Mesothelial cell of epicardium (in vitro differentiated cells): ENCODE measurements at regions not wholly inside any gene's neighbourhood (a gene's known extent, or its start where the extent isn't known, plus 50 kb on each side); places are given as distances from the start of the nearest gene placed in this dataset.

Source experiments
- DNase-seq, 2 experiments: peaks; one replicate each; pipeline ENCODE4 v3.0.0; 2021; ENCODE audit warnings: low spot score in 2 of 2; ENCODE audit not compliant: unreplicated experiment in 2 of 2
- H3K27ac Mint-ChIP-seq: 2 replicates; pipeline ENCODE4 v1.8.0; 2021; ENCODE audit warnings: mixed read lengths
- H3K27me3 Mint-ChIP-seq: 2 replicates; pipeline ENCODE4 v1.8.0; 2021; ENCODE audit warnings: low read depth, mixed read lengths
- H3K36me3 Mint-ChIP-seq: 2 replicates; pipeline ENCODE4 v1.8.0; 2021; ENCODE audit warnings: mixed read lengths
- H3K4me1 Mint-ChIP-seq: 2 replicates; pipeline ENCODE4 v1.8.0; 2021; ENCODE audit warnings: mixed read lengths
- H3K4me3 Mint-ChIP-seq: 2 replicates; pipeline ENCODE4 v1.8.0; 2021; ENCODE audit warnings: mild to moderate bottlenecking, moderate library complexity, mixed read lengths
- H3K9me3 Mint-ChIP-seq: 2 replicates; pipeline ENCODE4 v1.8.0; 2021; ENCODE audit warnings: mixed read lengths
- TF ChIP-seq, protein P1 (sequence below): fragments of 200-600 bp; sonication (generic); IDR thresholded peaks from one replicate; pipeline ENCODE4 v1.5.0; 2021; ENCODE audit warnings: antibody characterized with exemption; ENCODE audit not compliant: unreplicated experiment

DNA sequence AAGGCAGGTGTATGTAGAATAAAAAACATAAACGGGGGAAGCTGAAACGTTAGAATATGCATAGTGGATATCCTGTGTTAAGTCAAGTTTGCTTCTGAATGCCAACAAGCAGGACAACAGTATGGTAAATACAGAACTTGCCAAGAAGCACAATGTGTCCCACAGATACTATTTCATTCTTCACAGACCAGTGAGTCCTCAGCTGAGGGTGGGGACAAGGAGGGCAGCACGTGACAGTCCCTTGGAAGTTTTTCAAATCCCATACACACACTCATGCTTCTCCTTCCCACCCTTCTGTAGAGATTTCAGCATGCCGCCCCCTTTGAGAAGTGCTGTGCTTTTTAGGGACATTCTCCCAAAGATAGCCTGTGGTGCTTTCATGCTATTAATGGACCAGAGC is 268.5 kb upstream of the ECI2 start:
- Mint-ChIP-seq H3K27ac (no peak overlapping the region), H3K36me3 (peaks cover 1% of the 10 kb centered on the region)

DNA sequence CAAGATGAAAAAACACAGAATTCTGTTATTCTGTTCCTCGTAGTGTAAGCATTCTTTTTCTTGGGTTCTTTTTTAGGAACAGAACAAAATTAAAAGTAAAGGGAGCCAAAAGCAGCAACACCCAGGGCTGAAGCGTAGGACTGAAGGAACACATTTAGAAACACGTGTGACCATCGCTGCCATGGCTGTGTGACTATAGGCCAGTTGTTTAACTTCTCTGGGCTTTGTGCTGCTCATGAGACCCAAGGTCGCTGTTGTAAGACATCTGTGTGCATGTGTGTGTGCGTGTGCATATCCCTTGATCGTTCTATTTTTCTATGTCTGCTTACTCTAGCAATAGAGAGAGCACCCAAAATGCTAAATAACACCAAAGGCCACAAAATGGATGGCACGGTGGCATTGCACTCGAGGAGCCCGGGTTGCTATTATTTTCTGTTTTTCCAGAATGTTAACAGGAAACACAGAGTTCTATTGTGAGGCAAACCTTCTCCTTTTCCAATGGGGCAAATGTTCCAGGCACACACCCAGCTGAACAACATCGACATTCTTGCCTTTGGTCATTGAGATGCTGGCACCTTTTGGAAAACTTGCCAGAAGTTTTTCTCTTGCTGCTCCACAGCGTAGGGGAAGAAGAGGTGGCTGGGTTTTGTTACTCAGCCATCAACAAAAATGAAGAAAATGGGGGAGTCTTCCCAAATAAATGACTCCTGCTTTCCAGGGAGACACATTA is 267.8 kb upstream of the ECI2 start:
- Mint-ChIP-seq H3K4me3 (no peak overlapping the region), H3K4me1 (peaks cover 14% of the 10 kb centered on the region), H3K27ac (no peak overlapping the region), H3K27me3 (no peaks in the 10 kb centered on the region), H3K9me3 (peaks cover 18% of the 10 kb centered on the region), H3K36me3 (peaks cover under 1% of the 10 kb centered on the region)
- TF ChIP-seq, protein P1, sequence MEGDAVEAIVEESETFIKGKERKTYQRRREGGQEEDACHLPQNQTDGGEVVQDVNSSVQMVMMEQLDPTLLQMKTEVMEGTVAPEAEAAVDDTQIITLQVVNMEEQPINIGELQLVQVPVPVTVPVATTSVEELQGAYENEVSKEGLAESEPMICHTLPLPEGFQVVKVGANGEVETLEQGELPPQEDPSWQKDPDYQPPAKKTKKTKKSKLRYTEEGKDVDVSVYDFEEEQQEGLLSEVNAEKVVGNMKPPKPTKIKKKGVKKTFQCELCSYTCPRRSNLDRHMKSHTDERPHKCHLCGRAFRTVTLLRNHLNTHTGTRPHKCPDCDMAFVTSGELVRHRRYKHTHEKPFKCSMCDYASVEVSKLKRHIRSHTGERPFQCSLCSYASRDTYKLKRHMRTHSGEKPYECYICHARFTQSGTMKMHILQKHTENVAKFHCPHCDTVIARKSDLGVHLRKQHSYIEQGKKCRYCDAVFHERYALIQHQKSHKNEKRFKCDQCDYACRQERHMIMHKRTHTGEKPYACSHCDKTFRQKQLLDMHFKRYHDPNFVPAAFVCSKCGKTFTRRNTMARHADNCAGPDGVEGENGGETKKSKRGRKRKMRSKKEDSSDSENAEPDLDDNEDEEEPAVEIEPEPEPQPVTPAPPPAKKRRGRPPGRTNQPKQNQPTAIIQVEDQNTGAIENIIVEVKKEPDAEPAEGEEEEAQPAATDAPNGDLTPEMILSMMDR = no peak
- DNase-seq = no peak

More for the DNA sequence above, 268.5 kb upstream of the ECI2 start:
- H3K4me3 Mint-ChIP-seq = no peak overlapping the region
- TF ChIP-seq, protein P1 = no peak
- peaks cover 25% of the 10 kb centered on the region for H3K9me3 Mint-ChIP-seq
- H3K4me1 Mint-ChIP-seq = peaks cover 14% of the 10 kb centered on the region
- DNase-seq = no peak
- H3K27me3 Mint-ChIP-seq = no peaks in the 10 kb centered on the region

DNA sequence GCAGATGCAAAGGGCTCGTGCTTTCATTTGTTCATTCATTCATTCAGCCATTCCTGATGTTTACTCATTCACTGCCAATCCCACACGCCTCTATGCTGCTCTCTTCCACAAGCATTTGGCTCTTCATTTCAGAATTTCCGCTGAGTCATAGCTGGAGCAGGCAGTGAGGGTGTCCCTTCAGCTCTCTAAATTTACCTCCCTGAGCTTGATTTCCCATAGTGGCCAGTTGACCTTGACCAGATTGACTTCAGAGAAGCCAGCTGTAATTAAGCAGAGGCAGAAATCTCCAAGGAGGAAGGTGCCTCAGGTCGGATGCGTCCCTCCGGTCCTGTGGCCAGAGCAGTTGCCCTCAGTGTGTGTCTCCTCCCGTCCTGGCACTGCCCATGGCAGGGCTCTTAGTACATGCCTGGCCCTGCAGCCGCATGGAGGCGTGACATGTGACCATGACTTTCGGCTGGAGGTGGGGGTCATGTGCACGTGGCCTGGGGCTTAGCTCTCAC is 267.2 kb upstream of the ECI2 start:
- DNase-seq = no peak
- H3K27me3 Mint-ChIP-seq = no peaks in the 10 kb centered on the region
- H3K4me3 Mint-ChIP-seq = no peak overlapping the region
- H3K36me3 Mint-ChIP-seq = no peaks in the 10 kb centered on the region
- peaks cover 14% of the 10 kb centered on the region for H3K4me1 Mint-ChIP-seq
- H3K9me3 Mint-ChIP-seq = peaks cover 13% of the 10 kb centered on the region
- TF ChIP-seq, protein P1 = no peak
- no peak overlapping the region for H3K27ac Mint-ChIP-seq

DNA sequence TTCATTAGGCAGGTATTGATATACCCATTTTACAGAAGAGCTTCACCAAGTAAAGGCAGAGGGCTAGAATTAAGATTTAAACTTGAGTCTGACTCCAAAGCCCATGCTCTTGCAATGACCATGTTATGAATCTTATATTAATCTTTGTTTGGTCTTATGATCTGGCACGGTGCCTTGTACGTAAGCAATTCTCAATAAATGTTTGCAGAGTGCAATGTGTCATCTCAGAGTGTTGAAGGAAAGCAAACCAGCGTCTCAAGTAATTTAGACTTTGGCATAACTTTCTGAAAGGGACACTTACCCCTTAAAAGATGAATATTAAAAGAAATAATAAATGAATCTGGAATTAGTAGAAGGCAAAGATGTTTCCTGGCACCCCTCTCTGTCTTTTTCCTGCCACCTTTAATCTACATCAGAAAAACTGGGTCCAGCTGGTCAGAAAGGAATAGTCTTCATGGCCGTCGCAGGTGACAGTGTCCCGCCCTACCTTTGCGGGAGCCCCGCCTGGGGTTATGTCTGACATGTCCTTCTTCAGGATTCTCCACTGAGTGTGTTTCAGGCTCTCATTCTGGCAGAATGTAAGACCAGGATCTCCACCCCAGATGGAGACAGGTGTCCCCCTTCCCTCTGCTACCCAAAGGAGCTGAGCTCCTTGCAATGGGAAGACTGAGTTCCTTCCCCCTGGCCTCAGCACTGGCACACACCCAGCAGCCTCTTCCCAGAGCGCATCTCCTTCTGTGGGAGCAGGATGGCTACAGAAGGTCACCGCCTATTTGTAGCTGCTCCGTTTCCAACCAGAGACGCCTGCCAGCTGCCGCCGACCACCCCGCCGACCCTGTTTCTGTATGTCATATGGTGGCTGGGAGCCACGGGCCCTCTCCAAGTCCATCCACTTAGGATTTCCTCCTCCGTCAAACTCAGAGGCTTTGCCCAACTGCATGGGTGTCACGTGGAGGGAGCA is 266.3 kb upstream of the ECI2 start:
- TF ChIP-seq, protein P1 = no peak
- DNase-seq = no peak
- peaks cover 14% of the 10 kb centered on the region for H3K4me1 Mint-ChIP-seq
- H3K27me3 Mint-ChIP-seq = no peaks in the 10 kb centered on the region
- H3K9me3 Mint-ChIP-seq = peaks cover 4% of the 10 kb centered on the region
- no peak overlapping the region for H3K4me3 Mint-ChIP-seq
- no peak overlapping the region for H3K27ac Mint-ChIP-seq
- no peaks in the 10 kb centered on the region for H3K36me3 Mint-ChIP-seq

DNA sequence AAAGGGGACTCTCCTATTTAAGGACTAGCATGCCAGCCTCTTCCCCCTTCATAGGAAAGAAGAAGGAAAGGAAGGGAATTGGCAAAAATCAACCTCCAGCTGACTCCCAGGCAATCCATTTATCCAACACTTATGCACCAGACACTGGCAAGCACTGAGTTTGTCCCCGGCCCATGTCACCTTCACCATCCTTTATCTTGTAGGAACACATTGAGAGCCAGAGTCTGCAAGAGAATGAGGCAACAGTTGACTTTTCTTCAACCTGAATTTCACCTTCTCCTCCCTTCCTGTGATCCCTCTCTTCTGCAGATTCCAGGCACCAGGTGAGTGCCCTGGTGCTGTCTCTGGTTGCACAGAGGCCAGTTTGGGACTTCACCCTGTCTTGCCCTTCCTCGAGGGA is 264.3 kb upstream of the ECI2 start:
- TF ChIP-seq, protein P1 = no peak
- Mint-ChIP-seq H3K27me3 (no peaks in the 10 kb centered on the region), H3K4me3 (no peak overlapping the region), H3K27ac (no peak overlapping the region), H3K9me3 (no peaks in the 10 kb centered on the region), H3K4me1 (peaks cover 14% of the 10 kb centered on the region), H3K36me3 (no peaks in the 10 kb centered on the region)
- no peak for DNase-seq
